DOHH2 (cell line): ENCODE measurements at regions not wholly inside any gene's neighbourhood (a gene's known extent, or its start where the extent isn't known, plus 50 kb on each side); places are given as distances from the start of the nearest gene placed in this dataset.

Experiments used
- H3F3A ChIP-seq: fragments of 200-600 bp; sonication (generic), shearing (Covaris generic); 2 replicates; pipeline ENCODE4 v1.6.0; 2016; ENCODE audit warnings: antibody characterized with exemption, mild to moderate bottlenecking; ENCODE audit not compliant: control insufficient read depth, insufficient read depth
- H3K27ac ChIP-seq: fragments of 200-600 bp; sonication (generic); 2 replicates; pipeline ENCODE4 v1.5.1; 2014; ENCODE audit warnings: low read depth, mild to moderate bottlenecking, low read length, moderate library complexity
- H3K27me3 ChIP-seq: fragments of 200-600 bp; sonication (generic); 2 replicates; pipeline ENCODE4 v1.6.1; 2014; ENCODE audit warnings: mild to moderate bottlenecking, low read length, mixed read lengths; ENCODE audit not compliant: control insufficient read depth
- H3K36me3 ChIP-seq: fragments of 200-600 bp; sonication (generic); 2 replicates; pipeline ENCODE4 v1.6.1; 2014; ENCODE audit warnings: mild to moderate bottlenecking, low read length, moderate library complexity, mixed read lengths; ENCODE audit not compliant: control insufficient read depth
- H3K4me1 ChIP-seq: fragments of 200-600 bp; sonication (generic); 2 replicates; pipeline ENCODE4 v1.6.1; 2014; ENCODE audit warnings: mild to moderate bottlenecking, low read length, mixed read lengths; ENCODE audit not compliant: control insufficient read depth
- H3K4me2 ChIP-seq: fragments of 200-600 bp; sonication (generic); 2 replicates; pipeline ENCODE4 v1.6.0; 2014; ENCODE audit warnings: mild to moderate bottlenecking, low read length, moderate library complexity
- H3K4me3 ChIP-seq: fragments of 200-600 bp; sonication (generic); 2 replicates; pipeline ENCODE4 v1.5.1; 2014; ENCODE audit warnings: mild to moderate bottlenecking, low read length, mixed read lengths
- H3K79me2 ChIP-seq: fragments of 200-600 bp; sonication (generic); 2 replicates; pipeline ENCODE4 v1.6.1; 2014; ENCODE audit warnings: mild to moderate bottlenecking, low read length, mixed read lengths; ENCODE audit not compliant: control insufficient read depth
- H3K9me2 ChIP-seq: fragments of 200-600 bp; sonication (generic); replicated peaks from 2 replicates; pipeline ENCODE4 v1.6.1; 2014; ENCODE audit warnings: mild to moderate bottlenecking, low read length, mixed read lengths; ENCODE audit not compliant: control insufficient read depth
- H3K9me3 ChIP-seq: fragments of 200-600 bp; sonication (generic); 2 replicates; pipeline ENCODE4 v1.6.1; 2014; ENCODE audit warnings: antibody characterized with exemption, low read length, mixed read lengths; ENCODE audit not compliant: control insufficient read depth, insufficient read depth
- H4K20me1 ChIP-seq: fragments of 200-600 bp; sonication (generic); 2 replicates; pipeline ENCODE4 v1.6.0; 2014; ENCODE audit warnings: low read depth, mild to moderate bottlenecking, antibody characterized with exemption, low read length, moderate library complexity; ENCODE audit not compliant: control insufficient read depth, insufficient read depth
- EZH2phosphoT487 ChIP-seq: fragments of 200-600 bp; sonication (generic); IDR thresholded peaks from 2 replicates; pipeline ENCODE4 v1.6.1; 2017; ENCODE audit warnings: borderline replicate concordance, mild to moderate bottlenecking, antibody characterized with exemption, low read length, moderate library complexity, mixed read lengths
- TF ChIP-seq, protein P1 (sequence below): fragments of 200-600 bp; sonication (generic); IDR thresholded peaks from one replicate; pipeline ENCODE4 v1.5.1; 2014; ENCODE audit warnings: antibody characterized with exemption, mild to moderate bottlenecking, low read depth, low read length; ENCODE audit not compliant: poor library complexity, severe bottlenecking

DNA sequence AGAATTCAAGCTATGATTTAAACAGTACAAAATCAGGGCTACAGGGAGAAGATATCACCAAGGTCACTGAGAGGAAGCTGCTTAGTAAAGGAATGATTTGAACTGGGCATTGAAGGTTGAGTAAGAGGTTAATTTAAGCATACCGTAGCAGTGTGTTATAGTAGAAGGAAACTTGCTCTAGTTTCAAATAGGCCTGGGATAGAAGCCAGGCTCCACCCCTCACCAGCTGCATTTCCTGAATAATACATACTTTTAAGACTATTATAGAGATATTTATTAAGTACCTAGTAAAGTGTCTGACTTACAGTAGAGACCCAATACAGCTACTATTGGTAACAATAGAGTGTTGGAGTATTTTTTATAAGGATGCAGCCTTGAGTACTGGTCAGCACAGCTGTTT is 118.0 kb upstream of the GLRA2 start:
- Histone ChIP-seq H3K27me3 (no peaks in the 10 kb centered on the region), H3K4me1 (no peaks in the 10 kb centered on the region), H3K36me3 (no peaks in the 10 kb centered on the region), H3K79me2 (no peaks in the 10 kb centered on the region), H4K20me1 (no peaks in the 10 kb centered on the region), H3F3A (no peaks in the 10 kb centered on the region), H3K4me3 (no peak overlapping the region), H3K9me3 (no peaks in the 10 kb centered on the region), H3K27ac (no peak overlapping the region), H3K4me2 (no peak overlapping the region), H3K9me2 (no peaks in the 10 kb centered on the region)
- no peak for TF ChIP-seq EZH2phosphoT487
- TF ChIP-seq, protein P1, sequence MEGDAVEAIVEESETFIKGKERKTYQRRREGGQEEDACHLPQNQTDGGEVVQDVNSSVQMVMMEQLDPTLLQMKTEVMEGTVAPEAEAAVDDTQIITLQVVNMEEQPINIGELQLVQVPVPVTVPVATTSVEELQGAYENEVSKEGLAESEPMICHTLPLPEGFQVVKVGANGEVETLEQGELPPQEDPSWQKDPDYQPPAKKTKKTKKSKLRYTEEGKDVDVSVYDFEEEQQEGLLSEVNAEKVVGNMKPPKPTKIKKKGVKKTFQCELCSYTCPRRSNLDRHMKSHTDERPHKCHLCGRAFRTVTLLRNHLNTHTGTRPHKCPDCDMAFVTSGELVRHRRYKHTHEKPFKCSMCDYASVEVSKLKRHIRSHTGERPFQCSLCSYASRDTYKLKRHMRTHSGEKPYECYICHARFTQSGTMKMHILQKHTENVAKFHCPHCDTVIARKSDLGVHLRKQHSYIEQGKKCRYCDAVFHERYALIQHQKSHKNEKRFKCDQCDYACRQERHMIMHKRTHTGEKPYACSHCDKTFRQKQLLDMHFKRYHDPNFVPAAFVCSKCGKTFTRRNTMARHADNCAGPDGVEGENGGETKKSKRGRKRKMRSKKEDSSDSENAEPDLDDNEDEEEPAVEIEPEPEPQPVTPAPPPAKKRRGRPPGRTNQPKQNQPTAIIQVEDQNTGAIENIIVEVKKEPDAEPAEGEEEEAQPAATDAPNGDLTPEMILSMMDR = no peak

DNA sequence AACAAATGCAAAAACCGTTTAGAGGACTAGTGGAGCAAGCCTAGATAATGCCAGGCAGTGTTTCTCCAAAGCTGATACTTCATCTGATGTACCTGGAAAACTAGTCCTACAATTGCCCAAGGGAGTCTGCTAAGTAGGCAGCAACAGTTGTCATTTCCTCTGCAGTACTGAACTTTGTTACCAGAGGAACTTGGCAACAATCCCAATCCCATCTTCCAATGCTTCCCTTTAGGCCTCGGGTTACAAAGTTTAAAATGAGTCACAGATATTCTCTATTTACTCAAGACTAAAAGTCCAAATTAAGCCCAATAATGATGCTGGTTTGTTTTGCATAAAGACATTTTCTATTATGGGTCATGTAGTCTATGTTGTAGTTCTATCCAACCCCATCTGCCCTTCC is 120.0 kb upstream of the GLRA2 start:
- H3K9me2 ChIP-seq = no peaks in the 10 kb centered on the region
- H3K9me3 ChIP-seq = no peaks in the 10 kb centered on the region
- TF ChIP-seq, protein P1 = no peak
- TF ChIP-seq EZH2phosphoT487 = no peak
- H3K27ac ChIP-seq = no peak overlapping the region
- no peaks in the 10 kb centered on the region for H3K27me3 ChIP-seq
- H3K79me2 ChIP-seq = no peaks in the 10 kb centered on the region
- H3K4me2 ChIP-seq = no peak overlapping the region
- H3K36me3 ChIP-seq = no peaks in the 10 kb centered on the region
- H3K4me3 ChIP-seq = no peak overlapping the region
- H3K4me1 ChIP-seq = no peaks in the 10 kb centered on the region
- H3F3A ChIP-seq = no peaks in the 10 kb centered on the region
- H4K20me1 ChIP-seq = no peaks in the 10 kb centered on the region

DNA sequence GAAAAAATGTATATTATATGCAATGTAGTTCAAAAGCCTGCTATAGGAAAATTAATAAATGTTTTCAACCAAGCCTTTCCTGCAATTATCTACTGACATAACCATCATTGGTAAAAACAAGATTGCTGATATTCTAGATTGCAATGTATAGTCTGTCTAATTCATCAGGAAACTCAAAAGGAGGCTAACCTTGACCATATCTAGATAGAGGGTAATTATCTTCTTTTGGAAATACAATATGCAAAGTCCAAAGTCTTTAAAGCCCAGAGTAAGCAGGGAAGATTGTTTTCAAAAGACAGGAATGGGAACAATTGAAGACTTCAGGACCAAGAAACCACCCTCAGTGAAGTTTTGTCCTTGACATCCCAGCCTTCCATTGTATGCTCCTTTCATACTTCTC is 123.1 kb upstream of the GLRA2 start:
- Histone ChIP-seq H3K36me3 (no peaks in the 10 kb centered on the region), H3K79me2 (no peaks in the 10 kb centered on the region), H3K4me3 (no peak overlapping the region), H3K27ac (no peak overlapping the region), H3F3A (peaks cover 4% of the 10 kb centered on the region; the same call in 1 of the 2 replicates), H3K27me3 (no peaks in the 10 kb centered on the region), H3K9me2 (no peaks in the 10 kb centered on the region), H3K4me2 (no peak overlapping the region), H3K9me3 (no peaks in the 10 kb centered on the region), H4K20me1 (no peaks in the 10 kb centered on the region), H3K4me1 (no peaks in the 10 kb centered on the region)
- no peak for TF ChIP-seq EZH2phosphoT487
- TF ChIP-seq, protein P1 = no peak

DNA sequence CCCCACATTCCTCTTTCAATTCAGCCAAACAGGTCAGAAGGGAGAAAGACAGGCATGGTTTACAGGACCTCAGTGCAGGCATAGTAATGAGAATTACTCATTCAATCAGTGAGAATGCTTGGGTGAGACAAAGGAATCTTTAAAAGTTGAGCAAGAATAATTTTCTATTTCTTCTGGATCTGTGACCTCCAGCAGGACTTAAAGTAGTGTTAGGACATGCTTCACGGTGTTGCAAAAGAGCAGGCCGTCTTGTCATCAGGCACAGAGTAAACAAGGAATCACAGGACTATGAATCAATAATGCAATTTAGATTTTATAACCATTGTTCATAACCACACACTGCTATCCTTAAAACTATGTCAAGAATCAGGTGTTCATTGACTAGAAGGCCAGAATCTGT is 130.6 kb upstream of the GLRA2 start:
- Histone ChIP-seq H3K9me2 (no peaks in the 10 kb centered on the region), H3K36me3 (no peaks in the 10 kb centered on the region), H4K20me1 (no peaks in the 10 kb centered on the region), H3K9me3 (no peaks in the 10 kb centered on the region), H3K27ac (no peak overlapping the region), H3K4me3 (no peak overlapping the region), H3F3A (peaks cover 4% of the 10 kb centered on the region; the same call in 1 of the 2 replicates), H3K4me1 (no peaks in the 10 kb centered on the region), H3K27me3 (no peaks in the 10 kb centered on the region), H3K4me2 (no peak overlapping the region), H3K79me2 (no peaks in the 10 kb centered on the region)
- TF ChIP-seq, protein P1 = no peak
- TF ChIP-seq EZH2phosphoT487 = no peak
